ENCODE measurements at regions not wholly inside any gene's neighbourhood (a gene's known extent, or its start where the extent isn't known, plus 50 kb on each side); places are given as distances from the start of the nearest gene placed in this dataset.

- TF ChIP-seq ELK1 (IDR thresholded peaks at IDR 0.05; ENCODE audit: low read depth, low read length) (no peak), CTCF (IDR thresholded peaks at IDR 0.05) (no peak), POLR2A (IDR thresholded peaks at IDR 0.05; ENCODE audit: low read length) (no peak), SREBF2 (IDR thresholded peaks at IDR 0.05) (no peak), GATA3 (IDR thresholded peaks at IDR 0.05; ENCODE audit: borderline replicate concordance) (no peak), HMGXB4 (CRISPR knock-in tag; IDR thresholded peaks at IDR 0.05; ENCODE audit: borderline replicate concordance) (no peak), CBX2 (IDR thresholded peaks at IDR 0.05; ENCODE audit: borderline replicate concordance, low read depth) (no peak), POLR2AphosphoS2 (conservative IDR thresholded peaks at IDR 0.05; ENCODE audit: low read length) (no peak)
Observed at GRCh38 chr12:114974826-114975639, 291.1 kb upstream of the TBX3 start.

Measured in A549 (cell line).